SK-N-SH treated with all-trans-retinoic acid at 6 μM for 48 hours (cell line): ENCODE measurements at regions not wholly inside any gene's neighbourhood (a gene's known extent, or its start where the extent isn't known, plus 50 kb on each side); places are given as distances from the start of the nearest gene placed in this dataset.

Experiments
- ARNTL ChIP-seq: fragments of 450-650 bp; formaldehyde crosslinking; IDR thresholded peaks from 2 replicates; pipeline ENCODE4 v1.5.0; 2020; ENCODE audit warnings: low read depth, mild to moderate bottlenecking, moderate library complexity, borderline replicate concordance
- GLIS3 ChIP-seq: fragments of 250-450 bp; sonication (Bioruptor Pico); IDR thresholded peaks from 2 replicates; pipeline ENCODE4 v1.5.0; 2020; ENCODE audit warnings: mild to moderate bottlenecking, moderate library complexity
- OSR1 ChIP-seq: fragments of 250-450 bp; sonication (Bioruptor Pico); IDR thresholded peaks from 2 replicates; pipeline ENCODE4 v1.8.0; 2022; ENCODE audit warnings: moderate library complexity, mild to moderate bottlenecking, inconsistent platforms
- RARB ChIP-seq: fragments of 250-450 bp; sonication (Bioruptor Pico); IDR thresholded peaks from 2 replicates; pipeline ENCODE4 v1.8.0; 2021; ENCODE audit warnings: mild to moderate bottlenecking, moderate library complexity
- TOX ChIP-seq: fragments of 250-450 bp; sonication (Bioruptor Pico); IDR thresholded peaks from 2 replicates; pipeline ENCODE4 v1.8.0; 2021; ENCODE audit warnings: mild to moderate bottlenecking, moderate library complexity, borderline replicate concordance

DNA sequence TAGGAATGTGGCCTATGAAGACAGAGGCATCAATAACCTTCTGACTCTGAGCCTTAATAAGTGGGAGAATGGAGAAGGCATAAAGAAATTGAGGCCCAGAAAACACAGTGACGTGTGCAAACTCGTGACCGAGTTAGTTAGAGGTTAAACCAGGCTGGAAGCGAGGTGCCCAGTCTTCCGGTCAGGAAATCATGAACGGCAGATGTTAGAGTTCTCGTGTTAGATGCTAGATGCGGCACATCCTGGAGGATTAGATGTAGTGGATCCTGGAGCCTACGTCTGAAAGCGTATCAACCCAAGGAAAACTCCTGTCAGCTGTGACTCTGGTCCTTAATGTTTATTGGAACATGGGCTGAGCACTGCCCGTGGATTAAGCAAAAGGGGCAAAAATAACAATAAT is 275.9 kb downstream of the TCF7L2 start:
- TF ChIP-seq OSR1 (CRISPR knock-in tag): no peak
- TF ChIP-seq GLIS3 (CRISPR knock-in tag): no peak
- no peak for TF ChIP-seq ARNTL (CRISPR knock-in tag)
- TF ChIP-seq RARB: no peak
- no peak for TF ChIP-seq TOX (CRISPR knock-in tag)
